Upper lobe of left lung (tissue), 4 donors: ENCODE measurements at regions not wholly inside any gene's neighbourhood (a gene's known extent, or its start where the extent isn't known, plus 50 kb on each side); places are given as distances from the start of the nearest gene placed in this dataset.

Experiments used
- CTCF ChIP-seq, 6 experiments: fragments of 450-650 bp in 4 of 6; fragments of 200-600 bp in 2 of 6; sonication (generic) in 2 of 6; IDR thresholded peaks; one replicate each; pipeline ENCODE4 v1.5.1; 2016 to 2019; ENCODE audit warnings: antibody characterized with exemption in 6 of 6
- POLR2AphosphoS5 ChIP-seq, 2 donors: sonication (generic); formaldehyde crosslinking; IDR thresholded peaks; one replicate each; pipeline ENCODE4 v1.5.1; 2017; ENCODE audit warnings: antibody characterized with exemption in 2 of 2

DNA sequence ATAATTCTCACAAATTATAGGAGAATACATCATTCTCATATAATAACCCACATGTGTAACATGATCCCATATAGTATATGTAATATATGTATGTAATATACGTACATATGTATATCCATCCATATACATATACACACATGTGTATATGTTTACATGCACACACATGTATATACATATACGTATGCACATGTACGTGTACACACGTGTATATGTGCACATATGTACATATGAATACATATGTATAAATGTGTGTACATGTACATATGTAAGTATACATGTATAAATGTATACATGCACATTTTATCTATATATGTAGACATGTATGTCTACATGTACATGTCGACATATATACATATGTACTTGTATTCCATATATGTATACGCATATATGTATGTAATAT is 288.8 kb downstream of the NPIPA8 start:
- TF ChIP-seq CTCF (IDR thresholded peaks at IDR 0.05) (no peak), POLR2AphosphoS5 (IDR thresholded peaks at IDR 0.05) (no peak)
